HG03520 (cell line): ENCODE measurements at regions not wholly inside any gene's neighbourhood (a gene's known extent, or its start where the extent isn't known, plus 50 kb on each side); places are given as distances from the start of the nearest gene placed in this dataset.

Experiments used
- ATAC-seq: cut with Tn5 transposase; IDR thresholded peaks from one replicate; pipeline ENCODE4 v1.9.1; 2021; ENCODE audit warnings: mild to moderate bottlenecking, moderate library complexity; ENCODE audit not compliant: unreplicated experiment

GRCh38 chr15:60208709-60209108 lies 189.1 kb downstream of the ANXA2 start:
- ATAC-seq = no peak

- ATAC-seq = no peak
Measured at GRCh38 chr15:60212536-60212935, 185.2 kb downstream of the ANXA2 start.

GRCh38 chr15:60213377-60214000 lies 184.3 kb downstream of the ANXA2 start:
- no peak for ATAC-seq

GRCh38 chr15:60214201-60214600 lies 183.6 kb downstream of the ANXA2 start:
- ATAC-seq = no peak

- ATAC-seq = no peak
Measured at GRCh38 chr15:60215225-60215963, 182.4 kb downstream of the ANXA2 start.

GRCh38 chr15:60217161-60217560 lies 180.6 kb downstream of the ANXA2 start:
- no peak for ATAC-seq

- ATAC-seq = no peak
Measured at GRCh38 chr15:60218256-60218655, 179.5 kb downstream of the ANXA2 start.

- ATAC-seq = no peak
Measured at GRCh38 chr15:60219866-60220265, 177.9 kb downstream of the ANXA2 start.

GRCh38 chr15:60221356-60221755 lies 176.4 kb downstream of the ANXA2 start:
- ATAC-seq = no peak

- no peak for ATAC-seq
Measured at GRCh38 chr15:60222404-60222803, 175.4 kb downstream of the ANXA2 start.

- ATAC-seq = no peak
Measured at GRCh38 chr15:60223176-60223575, 174.6 kb downstream of the ANXA2 start.

GRCh38 chr15:60226924-60227323 lies 170.9 kb downstream of the ANXA2 start:
- ATAC-seq = no peak

GRCh38 chr15:60228101-60228500 lies 169.7 kb downstream of the ANXA2 start:
- ATAC-seq = no peak

- no peak for ATAC-seq
Measured at GRCh38 chr15:60228619-60229018, 169.2 kb downstream of the ANXA2 start.

- no peak for ATAC-seq
Measured at GRCh38 chr15:60235951-60236710, 161.7 kb downstream of the ANXA2 start.

GRCh38 chr15:60237446-60237845 lies 160.3 kb downstream of the ANXA2 start:
- ATAC-seq = no peak

- ATAC-seq = no peak
Measured at GRCh38 chr15:60243769-60244168, 154.0 kb downstream of the ANXA2 start.

GRCh38 chr15:60244813-60245212 lies 153.0 kb downstream of the ANXA2 start:
- ATAC-seq = no peak

- no peak for ATAC-seq
Measured at GRCh38 chr15:60250316-60250715, 147.5 kb downstream of the ANXA2 start.

GRCh38 chr15:60251300-60252070 lies 146.3 kb downstream of the ANXA2 start:
- ATAC-seq = no peak

- ATAC-seq = no peak
Measured at GRCh38 chr15:60254416-60254815, 143.4 kb downstream of the ANXA2 start.
